NB4 (cell line): ENCODE measurements at regions not wholly inside any gene's neighbourhood (a gene's known extent, or its start where the extent isn't known, plus 50 kb on each side); places are given as distances from the start of the nearest gene placed in this dataset.

Source experiments
- DNase-seq: peaks from one replicate; pipeline ENCODE4 v3.0.0; 2010; ENCODE audit warnings: low read depth
- H3K4me3 ChIP-seq: one replicate; pipeline ENCODE4 v1.5.1; 2011; ENCODE audit warnings: mild to moderate bottlenecking, low read depth, low read length, moderate library complexity
- MAX ChIP-seq: IDR thresholded peaks from 2 replicates; pipeline ENCODE4 v1.6.1; 2011; ENCODE audit warnings: low read depth, low read length
- MYC ChIP-seq: IDR thresholded peaks from 2 replicates; pipeline ENCODE4 v1.6.1; 2011; ENCODE audit warnings: low read depth, low read length
- POLR2A ChIP-seq: IDR thresholded peaks from 2 replicates; pipeline ENCODE4 v1.6.1; 2011; ENCODE audit warnings: mild to moderate bottlenecking; ENCODE audit not compliant: insufficient read length; ENCODE audit errors: extremely low read depth
- TF ChIP-seq, protein P1 (sequence below): IDR thresholded peaks from one replicate; pipeline ENCODE4 v1.5.1; 2012; ENCODE audit warnings: low read depth, low read length

- peak; percentile 70 for DNase-seq
- H3K4me3 ChIP-seq = no peak overlapping the region
- TF ChIP-seq, protein P1, sequence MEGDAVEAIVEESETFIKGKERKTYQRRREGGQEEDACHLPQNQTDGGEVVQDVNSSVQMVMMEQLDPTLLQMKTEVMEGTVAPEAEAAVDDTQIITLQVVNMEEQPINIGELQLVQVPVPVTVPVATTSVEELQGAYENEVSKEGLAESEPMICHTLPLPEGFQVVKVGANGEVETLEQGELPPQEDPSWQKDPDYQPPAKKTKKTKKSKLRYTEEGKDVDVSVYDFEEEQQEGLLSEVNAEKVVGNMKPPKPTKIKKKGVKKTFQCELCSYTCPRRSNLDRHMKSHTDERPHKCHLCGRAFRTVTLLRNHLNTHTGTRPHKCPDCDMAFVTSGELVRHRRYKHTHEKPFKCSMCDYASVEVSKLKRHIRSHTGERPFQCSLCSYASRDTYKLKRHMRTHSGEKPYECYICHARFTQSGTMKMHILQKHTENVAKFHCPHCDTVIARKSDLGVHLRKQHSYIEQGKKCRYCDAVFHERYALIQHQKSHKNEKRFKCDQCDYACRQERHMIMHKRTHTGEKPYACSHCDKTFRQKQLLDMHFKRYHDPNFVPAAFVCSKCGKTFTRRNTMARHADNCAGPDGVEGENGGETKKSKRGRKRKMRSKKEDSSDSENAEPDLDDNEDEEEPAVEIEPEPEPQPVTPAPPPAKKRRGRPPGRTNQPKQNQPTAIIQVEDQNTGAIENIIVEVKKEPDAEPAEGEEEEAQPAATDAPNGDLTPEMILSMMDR = no peak
- TF ChIP-seq POLR2A (no peak), MAX (no peak), MYC (no peak)
Measured at GRCh38 chr7:120054376-120055100, 218.4 kb upstream of the KCND2 start.

GRCh38 chr7:120055300-120055699 lies 217.7 kb upstream of the KCND2 start:
- TF ChIP-seq MAX (no peak), POLR2A (no peak), MYC (no peak)
- TF ChIP-seq, protein P1 = no peak
- DNase-seq = peak; percentile 59
- no peak overlapping the region for H3K4me3 ChIP-seq

GRCh38 chr7:120056227-120056626 lies 216.7 kb upstream of the KCND2 start:
- no peak overlapping the region for H3K4me3 ChIP-seq
- no peak for TF ChIP-seq POLR2A
- TF ChIP-seq MAX = no peak
- TF ChIP-seq, protein P1 = no peak
- TF ChIP-seq MYC = no peak
- DNase-seq = no peak

- DNase-seq = no peak
- H3K4me3 ChIP-seq = no peak overlapping the region
- TF ChIP-seq MAX (no peak), POLR2A (no peak), MYC (no peak)
- TF ChIP-seq, protein P1 = no peak
Measured at GRCh38 chr7:120059641-120060040, 213.3 kb upstream of the KCND2 start.

DNA sequence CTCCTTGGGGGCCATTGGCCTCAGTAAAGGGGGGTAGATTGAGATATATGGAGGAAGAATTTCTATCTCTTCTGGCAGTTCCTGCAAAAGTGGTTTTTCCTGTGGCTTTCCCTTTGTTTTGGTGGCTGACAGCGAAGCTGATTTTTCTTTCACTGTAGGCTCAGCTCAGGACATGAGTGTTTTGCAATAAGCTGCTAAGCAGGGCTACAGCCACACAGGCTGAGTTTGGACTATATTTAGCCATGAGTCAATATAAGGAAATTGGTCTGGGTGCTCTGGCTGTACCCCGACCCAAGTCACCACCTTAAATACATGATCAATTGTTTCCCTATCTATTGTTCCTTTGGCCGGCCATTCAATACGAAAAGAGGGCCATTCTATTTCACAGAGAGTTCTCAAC lies 212.7 kb upstream of the KCND2 start:
- DNase-seq = peak; percentile 89
- peak overlapping the region; percentile 41 for H3K4me3 ChIP-seq
- TF ChIP-seq MYC (no peak), MAX (no peak), POLR2A (no peak)
- TF ChIP-seq, protein P1 = no peak
